Transverse colon (tissue), 4 donors: ENCODE measurements at regions not wholly inside any gene's neighbourhood (a gene's known extent, or its start where the extent isn't known, plus 50 kb on each side); places are given as distances from the start of the nearest gene placed in this dataset.

Experiments used
- DNase-seq: peaks from one replicate; pipeline ENCODE4 v3.0.0-alpha.2; 2019
- H3K27ac ChIP-seq, 4 donors: fragments of 200-600 bp; sonication (generic); 2 replicates each; pipeline ENCODE4 v1.5.1; 2016 to 2018; ENCODE audit warnings: inconsistent platforms in 4 of 4
- H3K27me3 ChIP-seq: fragments of 200-600 bp; sonication (generic); 2 replicates; pipeline ENCODE4 v1.5.1; 2017; ENCODE audit warnings: inconsistent platforms
- H3K36me3 ChIP-seq, 4 donors: fragments of 200-600 bp; sonication (generic); 2 replicates each; pipeline ENCODE4 v1.5.1; 2017 to 2019; ENCODE audit warnings: inconsistent platforms in 4 of 4
- H3K4me1 ChIP-seq, 4 donors: fragments of 200-600 bp; sonication (generic); 2 replicates each; pipeline ENCODE4 v1.5.1; 2017 to 2020; ENCODE audit warnings: inconsistent platforms in 4 of 4
- H3K4me3 ChIP-seq, 4 donors: fragments of 200-600 bp; sonication (generic); 1 replicate in 1 of 4; 2 replicates in 3 of 4; pipeline versions ENCODE4 v1.5.1 to v1.6.1; 2017 to 2019; ENCODE audit warnings: inconsistent platforms in 4 of 4
- H3K9me3 ChIP-seq, 2 donors: fragments of 200-600 bp; sonication (generic); 2 replicates each; pipeline ENCODE4 v1.5.1; 2017 to 2019; ENCODE audit warnings: inconsistent platforms in 2 of 2
- CTCF ChIP-seq, 5 experiments: fragments of 200-600 bp in 3 of 5; fragments of 450-650 bp in 2 of 5; sonication (generic) in 3 of 5; IDR thresholded peaks; 1 replicate in 2 of 5; 2 replicates in 3 of 5; pipeline ENCODE4 v1.5.1; 2016 to 2017; ENCODE audit warnings: antibody characterized with exemption in 5 of 5, inconsistent platforms in 3 of 5, mild to moderate bottlenecking in 2 of 5, moderate library complexity in 1 of 5
- EP300 ChIP-seq: sonication (generic); formaldehyde crosslinking; IDR thresholded peaks from one replicate; pipeline ENCODE4 v1.6.1; 2017; ENCODE audit warnings: antibody characterized with exemption, low read depth
- POLR2A ChIP-seq: fragments of 450-650 bp; IDR thresholded peaks from one replicate; pipeline ENCODE4 v1.6.1; 2016; ENCODE audit warnings: antibody characterized with exemption, mild to moderate bottlenecking, moderate library complexity
- POLR2AphosphoS5 ChIP-seq, 3 donors: sonication (generic); formaldehyde crosslinking; IDR thresholded peaks; one replicate each; pipeline ENCODE4 v1.6.1; 2016; ENCODE audit warnings: antibody characterized with exemption in 3 of 3
- WGBS, 2 donors: methylation state at CpG; one replicate each; pipeline ENCODE4 v1.1.5; 2018; ENCODE audit warnings: low coverage in 1 of 2; 5-methylcytosine and 5-hydroxymethylcytosine counted together
- in situ Hi-C, 4 donors: fragments of 200-750 bp; cut with MboI; loops; one replicate each; pipeline versions ENCODE4 v1.15.0 to v1.15.1; 2017; ENCODE audit warnings: low sequenced_read_pairs in 3 of 4, low pct_ligation_motif_present in 1 of 4, low pct_unique_long_range_greater_than_20kb in 1 of 4
- intact Hi-C: fragments of 100-400 bp; cut with DNase I; formaldehyde crosslinking; loops from one replicate; pipeline ENCODE4 v1.15.1; 2023; ENCODE audit warnings: low total_unique reads

- Histone ChIP-seq H3K9me3 (no peaks in the 10 kb centered on the region), H3K4me3 (no peak overlapping the region), H3K27ac (no peak overlapping the region), H3K27me3 (no peaks in the 10 kb centered on the region), H3K4me1 (no peaks in the 10 kb centered on the region), H3K36me3 (no peaks in the 10 kb centered on the region)
- no peak for DNase-seq
- no peak for TF ChIP-seq CTCF (IDR thresholded peaks at IDR 0.05)
- no peak for TF ChIP-seq EP300
- no peak for TF ChIP-seq POLR2A
- no peak for TF ChIP-seq POLR2AphosphoS5 (IDR thresholded peaks at IDR 0.05)
- in situ Hi-C loops (no loop called here), intact Hi-C loops (no loop called here)
- 90 to 92% methylated on average over 2 to 9 of the region's 9 CpGs for WGBS, 2 donors
These were observed 464.1 kb downstream of the TSN start for GRCh38 chr2:122219504-122219903.

- Histone ChIP-seq H3K27me3 (no peaks in the 10 kb centered on the region), H3K36me3 (no peaks in the 10 kb centered on the region), H3K4me1 (no peaks in the 10 kb centered on the region), H3K27ac (no peak overlapping the region), H3K4me3 (no peak overlapping the region), H3K9me3 (no peaks in the 10 kb centered on the region)
- DNase-seq, result no peak
- WGBS, 2 donors, result 97 to 100% methylated on average over 1 to 3 of the region's 3 CpGs
- intact Hi-C loops, result no loop called here
- in situ Hi-C loops, result no loop called here
- TF ChIP-seq EP300, result no peak
- no peak for TF ChIP-seq POLR2A
- no peak for TF ChIP-seq POLR2AphosphoS5 (IDR thresholded peaks at IDR 0.05)
- no peak for TF ChIP-seq CTCF (IDR thresholded peaks at IDR 0.05)
These were observed 466.2 kb downstream of the TSN start for GRCh38 chr2:122221665-122222064.

- no peak for TF ChIP-seq EP300
- no peak for TF ChIP-seq POLR2AphosphoS5 (IDR thresholded peaks at IDR 0.05)
- TF ChIP-seq POLR2A, result no peak
- TF ChIP-seq CTCF (IDR thresholded peaks at IDR 0.05), result no peak
- in situ Hi-C loops, result no loop called here
- Histone ChIP-seq H3K27me3 (no peaks in the 10 kb centered on the region), H3K36me3 (no peaks in the 10 kb centered on the region), H3K4me1 (no peaks in the 10 kb centered on the region), H3K9me3 (no peaks in the 10 kb centered on the region), H3K27ac (no peak overlapping the region), H3K4me3 (no peak overlapping the region)
- intact Hi-C loops, result no loop called here
- DNase-seq, result no peak
- WGBS, 2 donors, result 61 to 69% methylated on average over 3 to 7 of the region's 7 CpGs
These were observed 475.8 kb downstream of the TSN start for GRCh38 chr2:122231296-122231695.

GRCh38 chr2:122233372-122233771, 477.9 kb downstream of the TSN start:
- in situ Hi-C loops (no loop called here), intact Hi-C loops (no loop called here)
- WGBS, 2 donors, result 86 to 88% methylated on average over 1 of the region's 1 CpG
- Histone ChIP-seq H3K27ac (no peak overlapping the region), H3K27me3 (no peaks in the 10 kb centered on the region), H3K36me3 (no peaks in the 10 kb centered on the region), H3K4me1 (no peaks in the 10 kb centered on the region), H3K9me3 (no peaks in the 10 kb centered on the region), H3K4me3 (no peak overlapping the region)
- no peak for DNase-seq
- TF ChIP-seq CTCF (IDR thresholded peaks at IDR 0.05), result no peak
- no peak for TF ChIP-seq POLR2A
- no peak for TF ChIP-seq EP300
- no peak for TF ChIP-seq POLR2AphosphoS5 (IDR thresholded peaks at IDR 0.05)
